IMR-90 (cell line): ENCODE measurements at regions not wholly inside any gene's neighbourhood (a gene's known extent, or its start where the extent isn't known, plus 50 kb on each side); places are given as distances from the start of the nearest gene placed in this dataset.

Experiments used
- ATAC-seq: fragments of 200-7000 bp; cut with Tn5 transposase; 2 replicates; pipeline ENCODE4 v1.9.1; 2020; ENCODE audit warnings: low read depth, mild to moderate bottlenecking, moderate library complexity
- BruUV-seq: library from RNA; stranded (reverse); fragments of 400-500 nt; replicated peaks from 2 replicates; lab custom pipeline; 2021; lab: Mats Ljungman, UMichigan
- CTCF ChIA-PET: fragments of 300-600 bp; formaldehyde crosslinking; extraction: SDS; loops from one replicate; lab custom pipeline; 2021; ENCODE audit warnings: antibody characterized with exemption; lab: Yijun Ruan, JAX
- POLR2A ChIA-PET: fragments of 300-600 bp; sonication (Branson Sonifier 250); formaldehyde crosslinking; loops from one replicate; lab custom pipeline; 2022; ENCODE audit warnings: antibody characterized with exemption; ENCODE audit not compliant: unreplicated experiment; lab: Charles Lee
- DNase-seq: peaks from one replicate; pipeline ENCODE4 v3.0.0; 2013
- H2AFZ ChIP-seq: replicated peaks from 2 replicates; pipeline ENCODE3; 2013; ENCODE audit warnings: low read length, mild to moderate bottlenecking; ENCODE audit not compliant: poor library complexity
- H2AK5ac ChIP-seq: 2 replicates; pipeline ENCODE4 v1.6.1; 2013; ENCODE audit warnings: low read depth, low read length, inconsistent platforms
- H2AK9ac ChIP-seq: replicated peaks from 2 replicates; pipeline ENCODE3; 2013; ENCODE audit warnings: mild to moderate bottlenecking, low read depth, low read length, moderate library complexity; ENCODE audit not compliant: poor library complexity
- H2BK120ac ChIP-seq: 2 replicates; pipeline ENCODE4 v1.6.1; 2013; ENCODE audit warnings: low read depth, low read length, inconsistent platforms
- H2BK15ac ChIP-seq: 3 replicates; pipeline ENCODE4 v1.6.1; 2013; ENCODE audit warnings: low read depth, low read length, inconsistent platforms
- H2BK20ac ChIP-seq: 2 replicates; pipeline ENCODE4 v1.6.1; 2013; ENCODE audit warnings: low read depth, mild to moderate bottlenecking, inconsistent platforms, low read length, moderate library complexity
- H2BK5ac ChIP-seq: 2 replicates; pipeline ENCODE4 v1.6.1; 2013; ENCODE audit warnings: mild to moderate bottlenecking, low read depth, low read length, inconsistent platforms; ENCODE audit not compliant: poor library complexity, severe bottlenecking
- H3K14ac ChIP-seq: replicated peaks from 2 replicates; pipeline ENCODE4 v1.6.1; 2013; ENCODE audit warnings: low read depth, low read length, inconsistent platforms
- H3K18ac ChIP-seq: 2 replicates; pipeline ENCODE4 v1.6.1; 2013; ENCODE audit warnings: low read depth, low read length, control low read depth
- H3K23ac ChIP-seq: 2 replicates; pipeline ENCODE4 v1.6.1; 2013; ENCODE audit warnings: low read depth, low read length, inconsistent platforms
- H3K27ac ChIP-seq: 2 replicates; pipeline ENCODE4 v1.5.1; 2013; ENCODE audit warnings: mild to moderate bottlenecking, control low read depth, low read length; ENCODE audit not compliant: insufficient read depth
- H3K27me3 ChIP-seq: 2 replicates; pipeline ENCODE4 v1.6.1; 2013; ENCODE audit warnings: low read length; ENCODE audit not compliant: control insufficient read depth, insufficient read depth
- H3K36me3 ChIP-seq: 2 replicates; pipeline ENCODE4 v1.6.1; 2013; ENCODE audit warnings: low read length, mixed read lengths; ENCODE audit not compliant: control insufficient read depth, insufficient read depth
- H3K4ac ChIP-seq: 2 replicates; pipeline ENCODE4 v1.6.1; 2013; ENCODE audit warnings: low read depth, low read length, inconsistent platforms
- H3K4me1 ChIP-seq: 2 replicates; pipeline ENCODE4 v1.6.1; 2013; ENCODE audit warnings: low read length, mixed read lengths; ENCODE audit not compliant: control insufficient read depth, insufficient read depth
- H3K4me2 ChIP-seq: 2 replicates; pipeline ENCODE4 v1.6.1; 2013; ENCODE audit warnings: low read depth, mild to moderate bottlenecking, control low read depth, low read length, moderate library complexity
- H3K4me3 ChIP-seq: 2 replicates; pipeline ENCODE4 v1.5.1; 2013; ENCODE audit warnings: low read depth, mild to moderate bottlenecking, control low read depth, low read length, moderate library complexity; ENCODE audit not compliant: insufficient read depth
- H3K56ac ChIP-seq: 2 replicates; pipeline ENCODE4 v1.6.1; 2013; ENCODE audit warnings: low read length, inconsistent platforms; ENCODE audit not compliant: insufficient read depth; ENCODE audit errors: extremely low read depth
- H3K79me1 ChIP-seq, 2 experiments: 2 replicates each; pipeline ENCODE4 v1.6.1; 2013; ENCODE audit warnings: low read length in 2 of 2, inconsistent platforms in 1 of 2, low read depth in 1 of 2
- H3K9ac ChIP-seq: 2 replicates; pipeline ENCODE4 v1.6.1; 2013; ENCODE audit warnings: low read depth, low read length, control low read depth
- H3K9me1 ChIP-seq: 2 replicates; pipeline ENCODE4 v1.6.1; 2013; ENCODE audit warnings: low read length, inconsistent platforms; ENCODE audit not compliant: insufficient read depth
- H3K9me3 ChIP-seq: 2 replicates; pipeline ENCODE4 v1.6.1; 2013; ENCODE audit warnings: low read length; ENCODE audit not compliant: control insufficient read depth, insufficient read depth
- H4K20me1 ChIP-seq: 2 replicates; pipeline ENCODE4 v1.6.1; 2013; ENCODE audit warnings: low read length, inconsistent platforms; ENCODE audit not compliant: insufficient read depth
- H4K5ac ChIP-seq: 2 replicates; pipeline ENCODE4 v1.6.1; 2013; ENCODE audit warnings: mild to moderate bottlenecking, low read depth, low read length, control low read depth
- H4K8ac ChIP-seq, 2 experiments: 2 replicates each; pipeline ENCODE4 v1.6.1; 2013; ENCODE audit warnings: low read depth in 2 of 2, low read length in 2 of 2, control low read depth in 1 of 2, inconsistent platforms in 1 of 2
- H4K91ac ChIP-seq: 2 replicates; pipeline ENCODE4 v1.6.1; 2013; ENCODE audit warnings: low read depth, low read length, inconsistent platforms; ENCODE audit not compliant: insufficient read depth
- BHLHE40 ChIP-seq: fragments of 150-350 bp; IDR thresholded peaks from 2 replicates; pipeline ENCODE4 v1.6.1; 2016; ENCODE audit warnings: mild to moderate bottlenecking, low read depth, low read length
- CEBPB ChIP-seq: IDR thresholded peaks from 2 replicates; pipeline ENCODE4 v1.6.1; 2012; ENCODE audit warnings: low read depth, low read length, improper control_type of control experiment
- CHD1 ChIP-seq: IDR thresholded peaks from 2 replicates; pipeline ENCODE4 v1.6.1; 2012; ENCODE audit warnings: low read depth, low read length, improper control_type of control experiment
- FOS ChIP-seq: fragments of 150-350 bp; IDR thresholded peaks from 2 replicates; pipeline ENCODE4 v1.6.1; 2016; ENCODE audit warnings: low read depth, low read length
- MAFK ChIP-seq: IDR thresholded peaks from 2 replicates; pipeline ENCODE4 v1.6.1; 2012; ENCODE audit warnings: low read depth, low read length, improper control_type of control experiment
- MAZ ChIP-seq: IDR thresholded peaks from 2 replicates; pipeline ENCODE4 v1.6.1; 2012; ENCODE audit warnings: low read depth, mild to moderate bottlenecking, low read length, improper control_type of control experiment, moderate library complexity, borderline replicate concordance
- MXI1 ChIP-seq: IDR thresholded peaks from 2 replicates; pipeline ENCODE4 v1.6.1; 2012; ENCODE audit warnings: low read depth, mild to moderate bottlenecking, low read length, moderate library complexity, borderline replicate concordance
- NFE2L2 ChIP-seq: fragments of 150-350 bp; IDR thresholded peaks from 2 replicates; pipeline ENCODE4 v1.6.1; 2016; ENCODE audit warnings: low read depth, mild to moderate bottlenecking, low read length
- POLR2A ChIP-seq: IDR thresholded peaks from 2 replicates; pipeline ENCODE4 v1.6.1; 2012; ENCODE audit warnings: mild to moderate bottlenecking, low read depth, low read length
- RAD21 ChIP-seq: IDR thresholded peaks from 2 replicates; pipeline ENCODE4 v1.6.1; 2012; ENCODE audit warnings: low read length, improper control_type of control experiment
- RCOR1 ChIP-seq: IDR thresholded peaks from 2 replicates; pipeline ENCODE4 v1.6.1; 2012; ENCODE audit warnings: mild to moderate bottlenecking, low read length, improper control_type of control experiment; ENCODE audit not compliant: insufficient replicate concordance
- RFX5 ChIP-seq: IDR thresholded peaks from 2 replicates; pipeline ENCODE4 v1.8.0; 2012; ENCODE audit warnings: low read depth, mild to moderate bottlenecking, low read length, moderate library complexity
- SMC3 ChIP-seq: fragments of 150-350 bp; IDR thresholded peaks from 2 replicates; pipeline ENCODE4 v1.6.1; 2016; ENCODE audit warnings: low read depth, mild to moderate bottlenecking, antibody characterized with exemption, low read length, moderate library complexity
- USF2 ChIP-seq: fragments of 150-350 bp; IDR thresholded peaks from 2 replicates; pipeline ENCODE4 v1.6.1; 2017; ENCODE audit warnings: mild to moderate bottlenecking, antibody characterized with exemption, low read length, low read depth
- WGBS, 2 experiments: methylation state at CpG; one replicate each; pipeline versions ENCODE4 v1.1.5 to v1.1.7; 2013; ENCODE audit warnings: missing lambda C conversion rate in 2 of 2; ENCODE audit not compliant: insufficient read length in 1 of 2; ENCODE audit errors: extremely low coverage in 2 of 2; 5-methylcytosine and 5-hydroxymethylcytosine counted together
- dilution Hi-C: fragments of 300-500 bp; cut with HindIII; formaldehyde crosslinking; loops from one replicate; pipeline ENCODE4 v1.14.3; 2018; ENCODE audit warnings: low sequenced_read_pairs; ENCODE audit not compliant: unreplicated experiment
- in situ Hi-C: fragments of 300-500 bp; cut with MboI; formaldehyde crosslinking; loops from 3 replicates; pipeline ENCODE4 v1.14.3; 2019; ENCODE audit warnings: low sequenced_read_pairs, inconsistent platforms, mixed read lengths
- intact Hi-C: fragments of 100-400 bp; cut with micrococcal nuclease; formaldehyde crosslinking; loops from 2 replicates; pipeline ENCODE4 v1.10.0; 2022
- TF ChIP-seq, protein P1 (sequence below): conservative IDR thresholded peaks from 2 replicates; pipeline ENCODE4 v1.5.1; 2012; ENCODE audit warnings: mild to moderate bottlenecking, low read depth, low read length, improper control_type of control experiment
- TF ChIP-seq, protein P2 (sequence below): fragments of 150-350 bp; IDR thresholded peaks from 2 replicates; pipeline ENCODE4 v1.6.1; 2016; ENCODE audit warnings: low read depth, mild to moderate bottlenecking, low read length, moderate library complexity, borderline replicate concordance

- intact Hi-C loops (no loop called here), in situ Hi-C loops (no loop called here), dilution Hi-C loops (no loop called here)
- H3K23ac ChIP-seq = no peak overlapping the region
- H3K4me2 ChIP-seq = no peak overlapping the region
- no peaks in the 10 kb centered on the region for H3K36me3 ChIP-seq
- no peak overlapping the region for H3K27ac ChIP-seq
- H3K9me1 ChIP-seq = no peaks in the 10 kb centered on the region
- no peak overlapping the region for H4K5ac ChIP-seq
- no peak for ATAC-seq
- BruUV-seq = no TSS peak
- no peak overlapping the region for H2AK5ac ChIP-seq
- no peak overlapping the region for H3K18ac ChIP-seq
- H3K4me1 ChIP-seq = no peaks in the 10 kb centered on the region
- no peak overlapping the region for H3K4ac ChIP-seq
- H3K4me3 ChIP-seq = no peak overlapping the region
- ChIA-PET POLR2A (no interaction called here), CTCF (no interaction called here)
- no peak for DNase-seq
- H3K9ac ChIP-seq = no peak overlapping the region
- no peak overlapping the region for H4K8ac ChIP-seq
- H2BK120ac ChIP-seq = no peak overlapping the region
- no peaks in the 10 kb centered on the region for H4K20me1 ChIP-seq
- no peak for TF ChIP-seq NFE2L2
- no peak for TF ChIP-seq RAD21
- no peak for TF ChIP-seq MAZ
- TF ChIP-seq POLR2A = no peak
- TF ChIP-seq BHLHE40 = no peak
- TF ChIP-seq, protein P1, sequence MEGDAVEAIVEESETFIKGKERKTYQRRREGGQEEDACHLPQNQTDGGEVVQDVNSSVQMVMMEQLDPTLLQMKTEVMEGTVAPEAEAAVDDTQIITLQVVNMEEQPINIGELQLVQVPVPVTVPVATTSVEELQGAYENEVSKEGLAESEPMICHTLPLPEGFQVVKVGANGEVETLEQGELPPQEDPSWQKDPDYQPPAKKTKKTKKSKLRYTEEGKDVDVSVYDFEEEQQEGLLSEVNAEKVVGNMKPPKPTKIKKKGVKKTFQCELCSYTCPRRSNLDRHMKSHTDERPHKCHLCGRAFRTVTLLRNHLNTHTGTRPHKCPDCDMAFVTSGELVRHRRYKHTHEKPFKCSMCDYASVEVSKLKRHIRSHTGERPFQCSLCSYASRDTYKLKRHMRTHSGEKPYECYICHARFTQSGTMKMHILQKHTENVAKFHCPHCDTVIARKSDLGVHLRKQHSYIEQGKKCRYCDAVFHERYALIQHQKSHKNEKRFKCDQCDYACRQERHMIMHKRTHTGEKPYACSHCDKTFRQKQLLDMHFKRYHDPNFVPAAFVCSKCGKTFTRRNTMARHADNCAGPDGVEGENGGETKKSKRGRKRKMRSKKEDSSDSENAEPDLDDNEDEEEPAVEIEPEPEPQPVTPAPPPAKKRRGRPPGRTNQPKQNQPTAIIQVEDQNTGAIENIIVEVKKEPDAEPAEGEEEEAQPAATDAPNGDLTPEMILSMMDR = no peak
- no peak for TF ChIP-seq SMC3
- TF ChIP-seq MXI1 = no peak
- TF ChIP-seq, protein P2, sequence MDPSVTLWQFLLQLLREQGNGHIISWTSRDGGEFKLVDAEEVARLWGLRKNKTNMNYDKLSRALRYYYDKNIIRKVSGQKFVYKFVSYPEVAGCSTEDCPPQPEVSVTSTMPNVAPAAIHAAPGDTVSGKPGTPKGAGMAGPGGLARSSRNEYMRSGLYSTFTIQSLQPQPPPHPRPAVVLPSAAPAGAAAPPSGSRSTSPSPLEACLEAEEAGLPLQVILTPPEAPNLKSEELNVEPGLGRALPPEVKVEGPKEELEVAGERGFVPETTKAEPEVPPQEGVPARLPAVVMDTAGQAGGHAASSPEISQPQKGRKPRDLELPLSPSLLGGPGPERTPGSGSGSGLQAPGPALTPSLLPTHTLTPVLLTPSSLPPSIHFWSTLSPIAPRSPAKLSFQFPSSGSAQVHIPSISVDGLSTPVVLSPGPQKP = no peak
- no peak for TF ChIP-seq FOS
- no peak for TF ChIP-seq MAFK
- no peak for TF ChIP-seq USF2
- no peak for TF ChIP-seq RFX5
- TF ChIP-seq CEBPB = no peak
- no peak for TF ChIP-seq CHD1
- no peak for TF ChIP-seq RCOR1
- no peak overlapping the region for H2AFZ ChIP-seq
- H2AK9ac ChIP-seq = no peak overlapping the region
- no peaks in the 10 kb centered on the region for H3K79me1 ChIP-seq
- H3K9me3 ChIP-seq = no peaks in the 10 kb centered on the region
- no peak overlapping the region for H2BK20ac ChIP-seq
- H3K56ac ChIP-seq = no peak overlapping the region
- no CpG with 5 or more reads among the region's 5 CpGs for WGBS, 2 experiments
- H3K27me3 ChIP-seq = peaks cover 13% of the 10 kb centered on the region
- H3K14ac ChIP-seq = no peak overlapping the region
- no peak overlapping the region for H4K91ac ChIP-seq
- no peak overlapping the region for H2BK15ac ChIP-seq
- no peak overlapping the region for H2BK5ac ChIP-seq
Observed at GRCh38 chr15:62378772-62379498, 213.8 kb upstream of the C2CD4B start.
